ENCODE measurements at regions not wholly inside any gene's neighbourhood (a gene's known extent, or its start where the extent isn't known, plus 50 kb on each side); places are given as distances from the start of the nearest gene placed in this dataset.
"Not testable (repeated sequence)": the region's sequence is repeated elsewhere in the genome, so short reads cannot be mapped to it uniquely, and the experiment has no call there.

- not testable (repeated sequence) for H3K27me3 ChIP-seq (ENCODE audit: insufficient read depth, low read length); H3K4me1 ChIP-seq (ENCODE audit: control insufficient read depth, insufficient read depth, low read length, unreplicated experiment); H2AFZ ChIP-seq (ENCODE audit: low read length, unreplicated experiment); H3K4me3 ChIP-seq (ENCODE audit: low read depth, low read length); H3K27ac ChIP-seq (ENCODE audit: low read depth, low read length); H3K79me2 ChIP-seq (ENCODE audit: control insufficient read depth, insufficient read depth, low read length, unreplicated experiment); H3K36me3 ChIP-seq (ENCODE audit: insufficient read depth, low read length)
Observed at GRCh38 chrX:113154315-113154714, 313.7 kb upstream of the AMOT start.

GRCh38 chrX:113136836-113137235, 296.2 kb upstream of the AMOT start:
- Histone ChIP-seq H3K4me1 (ENCODE audit: control insufficient read depth, insufficient read depth, low read length, unreplicated experiment) (no peaks in the 10 kb centered on the region), H3K36me3 (ENCODE audit: insufficient read depth, low read length) (no peaks in the 10 kb centered on the region), H3K27ac (ENCODE audit: low read depth, low read length) (no peak overlapping the region), H2AFZ (ENCODE audit: low read length, unreplicated experiment) (no peak overlapping the region), H3K4me3 (ENCODE audit: low read depth, low read length) (no peak overlapping the region), H3K27me3 (ENCODE audit: insufficient read depth, low read length) (no peaks in the 10 kb centered on the region), H3K79me2 (ENCODE audit: control insufficient read depth, insufficient read depth, low read length, unreplicated experiment) (no peaks in the 10 kb centered on the region)

- Histone ChIP-seq H3K4me1 (ENCODE audit: control insufficient read depth, insufficient read depth, low read length, unreplicated experiment) (no peaks in the 10 kb centered on the region), H3K79me2 (ENCODE audit: control insufficient read depth, insufficient read depth, low read length, unreplicated experiment) (no peaks in the 10 kb centered on the region), H3K36me3 (ENCODE audit: insufficient read depth, low read length) (no peaks in the 10 kb centered on the region), H2AFZ (ENCODE audit: low read length, unreplicated experiment) (no peak overlapping the region), H3K4me3 (ENCODE audit: low read depth, low read length) (no peak overlapping the region), H3K27me3 (ENCODE audit: insufficient read depth, low read length) (no peaks in the 10 kb centered on the region), H3K27ac (ENCODE audit: low read depth, low read length) (no peak overlapping the region)
Observed at GRCh38 chrX:113133316-113133715, 292.7 kb upstream of the AMOT start.

GRCh38 chrX:113124693-113125092, 284.1 kb upstream of the AMOT start:
- Histone ChIP-seq H3K27me3 (ENCODE audit: insufficient read depth, low read length) (no peaks in the 10 kb centered on the region), H3K36me3 (ENCODE audit: insufficient read depth, low read length) (no peaks in the 10 kb centered on the region), H2AFZ (ENCODE audit: low read length, unreplicated experiment) (no peak overlapping the region), H3K4me1 (ENCODE audit: control insufficient read depth, insufficient read depth, low read length, unreplicated experiment) (no peaks in the 10 kb centered on the region), H3K79me2 (ENCODE audit: control insufficient read depth, insufficient read depth, low read length, unreplicated experiment) (no peaks in the 10 kb centered on the region), H3K27ac (ENCODE audit: low read depth, low read length) (no peak overlapping the region), H3K4me3 (ENCODE audit: low read depth, low read length) (no peak overlapping the region)

GRCh38 chrX:113075521-113075920, 234.9 kb upstream of the AMOT start:
- H3K27me3 ChIP-seq (ENCODE audit: insufficient read depth, low read length): no peaks in the 10 kb centered on the region
- H3K4me1 ChIP-seq (ENCODE audit: control insufficient read depth, insufficient read depth, low read length, unreplicated experiment): no peaks in the 10 kb centered on the region
- H3K79me2 ChIP-seq (ENCODE audit: control insufficient read depth, insufficient read depth, low read length, unreplicated experiment): no peaks in the 10 kb centered on the region
- H3K27ac ChIP-seq (ENCODE audit: low read depth, low read length): no peak overlapping the region
- no peak overlapping the region for H2AFZ ChIP-seq (ENCODE audit: low read length, unreplicated experiment)
- no peak overlapping the region for H3K4me3 ChIP-seq (ENCODE audit: low read depth, low read length)
- H3K36me3 ChIP-seq (ENCODE audit: insufficient read depth, low read length): no peaks in the 10 kb centered on the region

- no peak overlapping the region for H2AFZ ChIP-seq (ENCODE audit: low read length, unreplicated experiment)
- no peaks in the 10 kb centered on the region for H3K27me3 ChIP-seq (ENCODE audit: insufficient read depth, low read length)
- no peak overlapping the region for H3K4me3 ChIP-seq (ENCODE audit: low read depth, low read length)
- H3K36me3 ChIP-seq (ENCODE audit: insufficient read depth, low read length): no peaks in the 10 kb centered on the region
- no peaks in the 10 kb centered on the region for H3K79me2 ChIP-seq (ENCODE audit: control insufficient read depth, insufficient read depth, low read length, unreplicated experiment)
- H3K4me1 ChIP-seq (ENCODE audit: control insufficient read depth, insufficient read depth, low read length, unreplicated experiment): no peaks in the 10 kb centered on the region
- H3K27ac ChIP-seq (ENCODE audit: low read depth, low read length): no peak overlapping the region
Observed at GRCh38 chrX:113059714-113060113, 219.1 kb upstream of the AMOT start.

- Histone ChIP-seq H3K4me1 (ENCODE audit: control insufficient read depth, insufficient read depth, low read length, unreplicated experiment) (no peaks in the 10 kb centered on the region), H3K4me3 (ENCODE audit: low read depth, low read length) (no peak overlapping the region), H3K27me3 (ENCODE audit: insufficient read depth, low read length) (no peaks in the 10 kb centered on the region), H3K36me3 (ENCODE audit: insufficient read depth, low read length) (no peaks in the 10 kb centered on the region), H2AFZ (ENCODE audit: low read length, unreplicated experiment) (no peak overlapping the region), H3K27ac (ENCODE audit: low read depth, low read length) (no peak overlapping the region), H3K79me2 (ENCODE audit: control insufficient read depth, insufficient read depth, low read length, unreplicated experiment) (no peaks in the 10 kb centered on the region)
Observed at GRCh38 chrX:113058634-113059033, 218.0 kb upstream of the AMOT start.

GRCh38 chrX:113048896-113049295, 208.3 kb upstream of the AMOT start:
- Histone ChIP-seq H2AFZ (ENCODE audit: low read length, unreplicated experiment) (no peak overlapping the region), H3K27me3 (ENCODE audit: insufficient read depth, low read length) (no peaks in the 10 kb centered on the region), H3K36me3 (ENCODE audit: insufficient read depth, low read length) (no peaks in the 10 kb centered on the region), H3K4me3 (ENCODE audit: low read depth, low read length) (no peak overlapping the region), H3K27ac (ENCODE audit: low read depth, low read length) (no peak overlapping the region), H3K79me2 (ENCODE audit: control insufficient read depth, insufficient read depth, low read length, unreplicated experiment) (no peaks in the 10 kb centered on the region), H3K4me1 (ENCODE audit: control insufficient read depth, insufficient read depth, low read length, unreplicated experiment) (no peaks in the 10 kb centered on the region)

GRCh38 chrX:113048480-113048879, 207.8 kb upstream of the AMOT start:
- Histone ChIP-seq H3K4me1 (ENCODE audit: control insufficient read depth, insufficient read depth, low read length, unreplicated experiment) (no peaks in the 10 kb centered on the region), H3K27me3 (ENCODE audit: insufficient read depth, low read length) (no peaks in the 10 kb centered on the region), H3K79me2 (ENCODE audit: control insufficient read depth, insufficient read depth, low read length, unreplicated experiment) (no peaks in the 10 kb centered on the region)

GRCh38 chrX:113033966-113034680, 193.5 kb upstream of the AMOT start:
- Histone ChIP-seq H3K4me3 (ENCODE audit: low read depth, low read length) (no peak overlapping the region), H2AFZ (ENCODE audit: low read length, unreplicated experiment) (no peak overlapping the region), H3K36me3 (ENCODE audit: insufficient read depth, low read length) (no peaks in the 10 kb centered on the region), H3K79me2 (ENCODE audit: control insufficient read depth, insufficient read depth, low read length, unreplicated experiment) (no peaks in the 10 kb centered on the region), H3K27ac (ENCODE audit: low read depth, low read length) (no peak overlapping the region), H3K27me3 (ENCODE audit: insufficient read depth, low read length) (no peaks in the 10 kb centered on the region), H3K4me1 (ENCODE audit: control insufficient read depth, insufficient read depth, low read length, unreplicated experiment) (no peaks in the 10 kb centered on the region)

More at GRCh38 chrX:113048480-113048879, 207.8 kb upstream of the AMOT start:
- Histone ChIP-seq H3K4me3 (ENCODE audit: low read depth, low read length) (no peak overlapping the region), H3K27ac (ENCODE audit: low read depth, low read length) (no peak overlapping the region), H2AFZ (ENCODE audit: low read length, unreplicated experiment) (no peak overlapping the region), H3K36me3 (ENCODE audit: insufficient read depth, low read length) (no peaks in the 10 kb centered on the region)

GRCh38 chrX:113019958-113020357, 179.3 kb upstream of the AMOT start:
- no peaks in the 10 kb centered on the region for H3K79me2 ChIP-seq (ENCODE audit: control insufficient read depth, insufficient read depth, low read length, unreplicated experiment)
- H3K4me3 ChIP-seq (ENCODE audit: low read depth, low read length): no peak overlapping the region
- no peak overlapping the region for H3K27ac ChIP-seq (ENCODE audit: low read depth, low read length)
- no peaks in the 10 kb centered on the region for H3K27me3 ChIP-seq (ENCODE audit: insufficient read depth, low read length)
- no peaks in the 10 kb centered on the region for H3K4me1 ChIP-seq (ENCODE audit: control insufficient read depth, insufficient read depth, low read length, unreplicated experiment)
- H2AFZ ChIP-seq (ENCODE audit: low read length, unreplicated experiment): no peak overlapping the region
- no peaks in the 10 kb centered on the region for H3K36me3 ChIP-seq (ENCODE audit: insufficient read depth, low read length)
